A673 (cell line): ENCODE measurements at regions not wholly inside any gene's neighbourhood (a gene's known extent, or its start where the extent isn't known, plus 50 kb on each side); places are given as distances from the start of the nearest gene placed in this dataset.

Experiments
- CTCF ChIP-seq: fragments of 300-800, 200-600 bp; sonication (generic); conservative IDR thresholded peaks from 2 replicates; pipeline ENCODE4 v1.5.1; 2017; ENCODE audit warnings: low read depth, mild to moderate bottlenecking, antibody characterized with exemption, low read length, moderate library complexity, mixed read lengths
- EZH2 ChIP-seq: fragments of 200-600 bp; sonication (generic); IDR thresholded peaks from 2 replicates; pipeline ENCODE4 v1.6.1; 2017; ENCODE audit warnings: borderline replicate concordance, low read depth, mild to moderate bottlenecking, mixed read lengths, antibody characterized with exemption, low read length; ENCODE audit not compliant: poor library complexity, severe bottlenecking

GRCh38 chr14:94974422-94974821, 182.9 kb downstream of the DICER1 start:
- TF ChIP-seq CTCF: no peak
- no peak for TF ChIP-seq EZH2
